ENCODE measurements at regions not wholly inside any gene's neighbourhood (a gene's known extent, or its start where the extent isn't known, plus 50 kb on each side); places are given as distances from the start of the nearest gene placed in this dataset.

DNA sequence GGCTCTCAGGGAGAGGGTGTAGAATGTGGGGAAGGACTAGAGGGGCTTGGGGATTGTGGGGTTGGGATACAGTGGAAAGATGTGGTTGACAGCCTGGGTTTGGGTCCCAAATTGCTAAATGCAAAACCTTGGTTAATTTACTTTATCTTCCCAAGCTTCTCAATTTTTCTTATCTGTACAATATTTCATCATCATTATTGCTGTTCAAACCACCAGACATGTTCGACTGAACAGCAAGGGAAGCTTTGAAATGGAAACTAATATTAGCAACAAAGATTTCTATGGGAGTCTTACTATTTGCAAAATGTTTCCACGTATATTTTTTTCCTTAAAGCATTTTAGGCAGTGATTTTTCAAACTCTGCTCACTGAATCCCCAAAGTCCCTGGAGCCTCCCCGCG lies 67.0 kb upstream of the KAZN start:
- DNase-seq (ENCODE audit: low spot score) = no peak
- no peak overlapping the region for H3K27ac Mint-ChIP-seq
- no peaks in the 10 kb centered on the region for H3K4me1 Mint-ChIP-seq (ENCODE audit: low read depth)
- H3K36me3 Mint-ChIP-seq (ENCODE audit: low read depth) = no peaks in the 10 kb centered on the region
- no peaks in the 10 kb centered on the region for H3K9me3 Mint-ChIP-seq
- no peaks in the 10 kb centered on the region for H3K27me3 Mint-ChIP-seq (ENCODE audit: insufficient read depth)
- intact Hi-C loops (cut with micrococcal nuclease) = no loop called here
- no peak overlapping the region for H3K4me3 Mint-ChIP-seq

- Mint-ChIP-seq H3K9me3 (no peaks in the 10 kb centered on the region), H3K4me3 (no peak overlapping the region), H3K27me3 (ENCODE audit: insufficient read depth) (no peaks in the 10 kb centered on the region), H3K27ac (no peak overlapping the region), H3K36me3 (ENCODE audit: low read depth) (no peaks in the 10 kb centered on the region), H3K4me1 (ENCODE audit: low read depth) (no peaks in the 10 kb centered on the region)
- intact Hi-C loops (cut with micrococcal nuclease) = no loop called here
- no peak for DNase-seq (ENCODE audit: low spot score)
These were observed 62.7 kb upstream of the KAZN start for GRCh38 chr1:14535619-14536355.

DNA sequence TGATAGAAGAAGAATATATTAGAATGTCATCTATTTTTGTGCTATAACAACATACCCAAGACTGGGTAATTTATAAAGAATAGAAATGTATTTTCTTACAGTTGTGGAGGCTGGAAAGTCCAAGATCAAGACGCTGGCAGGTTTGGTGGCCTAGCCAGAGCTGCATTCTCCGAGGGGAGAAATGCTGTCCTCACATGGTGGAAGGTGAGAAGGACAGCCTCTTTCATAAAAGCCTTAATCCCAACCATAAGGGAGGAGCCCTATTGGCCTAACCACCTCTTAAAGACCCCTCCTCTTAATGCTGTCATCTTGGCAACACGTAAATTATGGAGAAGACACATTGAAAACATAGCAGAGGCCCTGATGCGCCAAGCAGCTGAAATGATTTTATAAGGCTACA lies 60.1 kb upstream of the KAZN start:
- no peak for DNase-seq (ENCODE audit: low spot score)
- no peaks in the 10 kb centered on the region for H3K36me3 Mint-ChIP-seq (ENCODE audit: low read depth)
- H3K9me3 Mint-ChIP-seq = no peaks in the 10 kb centered on the region
- no peak overlapping the region for H3K27ac Mint-ChIP-seq
- no peaks in the 10 kb centered on the region for H3K4me1 Mint-ChIP-seq (ENCODE audit: low read depth)
- H3K4me3 Mint-ChIP-seq = no peak overlapping the region
- intact Hi-C loops (cut with micrococcal nuclease) = no loop called here
- H3K27me3 Mint-ChIP-seq (ENCODE audit: insufficient read depth) = no peaks in the 10 kb centered on the region

GRCh38 chr1:14539309-14539708 lies 59.2 kb upstream of the KAZN start:
- H3K27ac Mint-ChIP-seq = no peak overlapping the region

GRCh38 chr1:14539953-14540563 lies 58.4 kb upstream of the KAZN start:
- Mint-ChIP-seq H3K4me3 (no peak overlapping the region), H3K4me1 (ENCODE audit: low read depth) (no peaks in the 10 kb centered on the region), H3K36me3 (ENCODE audit: low read depth) (no peaks in the 10 kb centered on the region), H3K27me3 (ENCODE audit: insufficient read depth) (peaks cover 2% of the 10 kb centered on the region), H3K9me3 (no peaks in the 10 kb centered on the region), H3K27ac (no peak overlapping the region)
- intact Hi-C loops (cut with micrococcal nuclease) = no loop called here
- DNase-seq (ENCODE audit: low spot score) = no peak

More at GRCh38 chr1:14539309-14539708, 59.2 kb upstream of the KAZN start:
- H3K9me3 Mint-ChIP-seq = no peaks in the 10 kb centered on the region
- peaks cover 2% of the 10 kb centered on the region for H3K27me3 Mint-ChIP-seq (ENCODE audit: insufficient read depth)
- H3K36me3 Mint-ChIP-seq (ENCODE audit: low read depth) = no peaks in the 10 kb centered on the region
- no peak overlapping the region for H3K4me3 Mint-ChIP-seq
- H3K4me1 Mint-ChIP-seq (ENCODE audit: low read depth) = no peaks in the 10 kb centered on the region
- DNase-seq (ENCODE audit: low spot score) = no peak
- intact Hi-C loops (cut with micrococcal nuclease) = no loop called here

DNA sequence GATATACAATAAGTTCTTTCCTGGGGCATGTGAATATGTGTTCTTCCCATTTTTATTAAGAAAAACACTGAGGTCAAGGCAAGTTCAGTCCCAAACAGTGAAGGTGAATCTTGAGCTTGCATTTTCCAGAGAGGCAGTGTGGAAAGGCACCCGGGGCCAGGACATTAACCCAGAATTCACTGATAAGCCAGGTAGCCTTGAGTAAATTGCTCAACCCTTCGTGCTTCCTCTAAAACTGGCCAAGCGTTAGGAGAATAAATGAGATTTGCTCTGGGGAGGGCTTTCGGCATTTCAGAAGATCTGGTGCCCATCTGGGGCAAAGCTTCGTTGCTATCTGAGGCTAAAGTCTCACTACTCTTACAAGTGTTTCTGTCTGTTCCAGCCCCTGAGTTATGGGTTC lies 57.1 kb upstream of the KAZN start:
- no peaks in the 10 kb centered on the region for H3K9me3 Mint-ChIP-seq
- H3K36me3 Mint-ChIP-seq (ENCODE audit: low read depth) = no peaks in the 10 kb centered on the region
- no peaks in the 10 kb centered on the region for H3K4me1 Mint-ChIP-seq (ENCODE audit: low read depth)
- H3K4me3 Mint-ChIP-seq = no peak overlapping the region
- H3K27me3 Mint-ChIP-seq (ENCODE audit: insufficient read depth) = peaks cover 2% of the 10 kb centered on the region
- intact Hi-C loops (cut with micrococcal nuclease) = no loop called here
- H3K27ac Mint-ChIP-seq = no peak overlapping the region
- DNase-seq (ENCODE audit: low spot score) = no peak

DNA sequence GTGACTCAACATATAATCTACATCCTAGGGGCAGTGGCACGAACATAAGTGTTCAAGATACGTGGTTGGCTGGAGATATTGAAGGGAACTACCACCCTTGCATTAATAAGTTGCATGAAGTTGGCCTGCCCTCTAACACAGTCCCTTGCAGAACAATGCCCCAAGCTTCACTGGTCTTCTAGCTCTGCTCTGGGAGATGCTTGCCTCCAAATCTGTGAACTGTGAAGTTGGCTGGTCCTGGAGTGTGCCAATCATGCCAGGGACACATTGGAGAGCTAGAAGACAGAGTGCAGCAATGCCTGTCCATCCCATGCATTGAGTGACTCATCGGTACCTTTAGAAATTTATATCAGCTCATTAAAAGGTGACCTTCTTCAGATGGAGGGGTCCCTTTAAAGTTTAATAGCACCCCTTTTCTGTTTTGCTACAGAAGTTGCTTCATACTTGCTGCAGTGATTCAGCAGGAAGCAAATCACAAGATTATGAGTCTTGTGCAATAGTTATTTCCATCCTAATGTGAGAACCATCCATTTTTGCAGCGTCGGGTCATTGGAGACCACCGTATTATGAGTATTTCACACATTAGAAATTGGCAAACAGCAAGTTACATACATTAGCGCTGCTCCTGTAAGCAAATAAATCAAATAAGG lies 55.2 kb upstream of the KAZN start:
- H3K9me3 Mint-ChIP-seq = no peaks in the 10 kb centered on the region
- no peak overlapping the region for H3K27ac Mint-ChIP-seq
- no peak for DNase-seq (ENCODE audit: low spot score)
- peaks cover 4% of the 10 kb centered on the region for H3K27me3 Mint-ChIP-seq (ENCODE audit: insufficient read depth)
- intact Hi-C loops (cut with micrococcal nuclease) = no loop called here
- H3K4me1 Mint-ChIP-seq (ENCODE audit: low read depth) = no peaks in the 10 kb centered on the region
- no peaks in the 10 kb centered on the region for H3K36me3 Mint-ChIP-seq (ENCODE audit: low read depth)
- no peak overlapping the region for H3K4me3 Mint-ChIP-seq

- DNase-seq (ENCODE audit: low spot score) = no peak
- Mint-ChIP-seq H3K9me3 (no peaks in the 10 kb centered on the region), H3K27me3 (ENCODE audit: insufficient read depth) (peaks cover 4% of the 10 kb centered on the region), H3K4me3 (no peak overlapping the region), H3K4me1 (ENCODE audit: low read depth) (no peaks in the 10 kb centered on the region), H3K36me3 (ENCODE audit: low read depth) (no peaks in the 10 kb centered on the region), H3K27ac (no peak overlapping the region)
- intact Hi-C loops (cut with micrococcal nuclease) = no loop called here
These were observed 54.2 kb upstream of the KAZN start for GRCh38 chr1:14544319-14544718.

DNA sequence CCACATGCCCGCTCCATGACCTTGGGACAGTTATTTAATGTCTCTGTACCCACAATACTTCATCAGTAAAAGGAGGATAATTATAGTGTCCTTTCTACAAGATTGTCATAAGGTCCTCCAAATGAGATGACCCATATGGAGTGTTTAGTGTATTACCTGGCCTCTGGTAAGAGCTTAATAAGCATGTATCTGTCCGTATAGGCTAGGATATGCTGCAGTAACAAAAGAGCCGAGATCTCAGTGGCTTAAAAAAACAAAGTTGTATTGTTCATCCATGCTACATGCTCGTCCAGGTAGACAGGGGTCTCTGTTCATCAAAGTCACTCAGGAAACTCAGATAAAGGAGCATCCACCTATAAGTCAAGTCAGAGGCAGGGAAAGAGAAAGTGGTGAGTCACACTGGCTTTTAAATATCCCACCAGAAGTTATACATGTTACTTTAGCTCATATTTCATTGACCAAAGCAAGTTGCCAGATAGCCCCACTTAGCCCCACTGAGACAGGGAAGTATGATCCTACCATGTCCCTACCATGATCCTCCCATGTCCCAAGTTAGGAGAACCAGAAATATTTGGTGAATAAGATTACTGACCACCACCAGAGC lies 53.0 kb upstream of the KAZN start:
- peaks cover 4% of the 10 kb centered on the region for H3K27me3 Mint-ChIP-seq (ENCODE audit: insufficient read depth)
- no peak overlapping the region for H3K4me3 Mint-ChIP-seq
- H3K36me3 Mint-ChIP-seq (ENCODE audit: low read depth) = no peaks in the 10 kb centered on the region
- no peaks in the 10 kb centered on the region for H3K9me3 Mint-ChIP-seq
- H3K27ac Mint-ChIP-seq = no peak overlapping the region
- no peaks in the 10 kb centered on the region for H3K4me1 Mint-ChIP-seq (ENCODE audit: low read depth)
- no peak for DNase-seq (ENCODE audit: low spot score)
- intact Hi-C loops (cut with micrococcal nuclease) = no loop called here

DNA sequence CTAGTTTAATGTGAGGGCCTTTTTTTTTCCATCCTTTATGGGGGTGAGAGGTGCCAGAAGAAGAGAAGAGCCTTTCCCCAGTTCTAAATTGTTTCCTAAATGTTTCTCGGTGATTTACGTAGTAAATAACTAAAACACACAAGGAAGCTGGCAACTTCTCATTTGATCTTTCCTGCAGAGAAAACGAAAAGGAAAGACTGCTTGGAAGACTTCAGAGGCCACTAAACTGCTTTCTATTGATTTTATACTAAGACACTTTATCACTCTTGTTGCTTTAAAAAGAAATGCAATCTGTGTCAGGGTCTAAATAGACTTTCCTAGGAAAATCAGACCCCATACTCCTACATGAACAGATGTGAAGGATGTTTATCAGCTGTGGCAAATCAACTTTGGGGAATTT lies 52.1 kb upstream of the KAZN start:
- H3K4me3 Mint-ChIP-seq = no peak overlapping the region
- H3K27ac Mint-ChIP-seq = no peak overlapping the region
- no peaks in the 10 kb centered on the region for H3K9me3 Mint-ChIP-seq
- no peaks in the 10 kb centered on the region for H3K4me1 Mint-ChIP-seq (ENCODE audit: low read depth)
- intact Hi-C loops (cut with micrococcal nuclease) = no loop called here
- H3K36me3 Mint-ChIP-seq (ENCODE audit: low read depth) = no peaks in the 10 kb centered on the region
- peaks cover 4% of the 10 kb centered on the region for H3K27me3 Mint-ChIP-seq (ENCODE audit: insufficient read depth)
- DNase-seq (ENCODE audit: low spot score) = no peak

All from activated T-helper 1 cell treated with anti-CD3 and anti-CD28 coated beads, Interleukin-12 subunit alpha, Interleukin-12 subunit beta, Interleukin-2, Interleukin-4 antibody, amounts not matched to agents 30 ng/mL and 10 ng/mL and 1 ng/mL, durations not matched to agents 14 hours and 24 hours and 36 hours (primary cell).